ENCODE measurements at regions not wholly inside any gene's neighbourhood (a gene's known extent, or its start where the extent isn't known, plus 50 kb on each side); places are given as distances from the start of the nearest gene placed in this dataset.
"Not testable (repeated sequence)": the region's sequence is repeated elsewhere in the genome, so short reads cannot be mapped to it uniquely, and the experiment has no call there.

GRCh38 chr2:125797192-125797591 lies 858.8 kb upstream of the GYPC start:
- H3K4me3 ChIP-seq (replicated peaks in 1 of 4; ENCODE audit: control extremely low read depth in 1 of 4, insufficient read depth in 1 of 4, low read depth in 3 of 4, low read length in 4 of 4): no peak overlapping the region
- no peak for DNase-seq (ENCODE audit: low read depth in 2 of 2)
- no peak overlapping the region for H3K4me2 ChIP-seq (ENCODE audit: extremely low read depth, insufficient read depth, low read length)
- no peaks in the 10 kb centered on the region for H3K36me3 ChIP-seq (ENCODE audit: control insufficient read depth, insufficient read depth, low read length)
- H3K27ac ChIP-seq (ENCODE audit: insufficient read depth, low read length): no peak overlapping the region
- TF ChIP-seq EZH2 (IDR thresholded peaks at IDR 0.05; ENCODE audit: low read length, missing control alignments) (no peak), CTCF (conservative IDR thresholded peaks at IDR 0.05 in 1 of 2, IDR thresholded peaks at IDR 0.05 in 1 of 2; ENCODE audit: low read depth in 1 of 2, low read length in 2 of 2) (no peak)
- no peak overlapping the region for H2AFZ ChIP-seq (ENCODE audit: low read length)
- no peaks in the 10 kb centered on the region for H3K9me3 ChIP-seq (ENCODE audit: control insufficient read depth, insufficient read depth, low read depth, low read length)
- no peaks in the 10 kb centered on the region for H3K79me2 ChIP-seq (ENCODE audit: control insufficient read depth, insufficient read depth, low read length)
- no peaks in the 10 kb centered on the region for H4K20me1 ChIP-seq (ENCODE audit: control insufficient read depth, extremely low read depth, insufficient read depth, low read length)
- H3K4me1 ChIP-seq (ENCODE audit: control insufficient read depth, extremely low read depth, insufficient read depth, low read length): no peaks in the 10 kb centered on the region
- H3K9ac ChIP-seq (ENCODE audit: insufficient read depth, low read length): no peak overlapping the region
- no peaks in the 10 kb centered on the region for H3K27me3 ChIP-seq (ENCODE audit: control insufficient read depth, insufficient read depth, low read length)

GRCh38 chr2:125822746-125823145 lies 833.2 kb upstream of the GYPC start:
- Histone ChIP-seq H2AFZ (ENCODE audit: low read length) (no peak overlapping the region), H3K27ac (ENCODE audit: insufficient read depth, low read length) (no peak overlapping the region), H3K4me3 (replicated peaks in 1 of 4; ENCODE audit: control extremely low read depth in 1 of 4, insufficient read depth in 1 of 4, low read depth in 3 of 4, low read length in 4 of 4) (no peak overlapping the region), H3K4me2 (ENCODE audit: extremely low read depth, insufficient read depth, low read length) (no peak overlapping the region), H3K9me3 (ENCODE audit: control insufficient read depth, insufficient read depth, low read depth, low read length) (no peaks in the 10 kb centered on the region), H3K27me3 (ENCODE audit: control insufficient read depth, insufficient read depth, low read length) (no peaks in the 10 kb centered on the region), H3K79me2 (ENCODE audit: control insufficient read depth, insufficient read depth, low read length) (no peaks in the 10 kb centered on the region), H3K9ac (ENCODE audit: insufficient read depth, low read length) (no peak overlapping the region), H3K4me1 (ENCODE audit: control insufficient read depth, extremely low read depth, insufficient read depth, low read length) (no peaks in the 10 kb centered on the region), H4K20me1 (ENCODE audit: control insufficient read depth, extremely low read depth, insufficient read depth, low read length) (no peaks in the 10 kb centered on the region), H3K36me3 (ENCODE audit: control insufficient read depth, insufficient read depth, low read length) (no peaks in the 10 kb centered on the region)
- DNase-seq (ENCODE audit: low read depth in 2 of 2): no peak
- TF ChIP-seq CTCF (conservative IDR thresholded peaks at IDR 0.05 in 1 of 2, IDR thresholded peaks at IDR 0.05 in 1 of 2; ENCODE audit: low read depth in 1 of 2, low read length in 2 of 2): no peak
- TF ChIP-seq EZH2 (IDR thresholded peaks at IDR 0.05; ENCODE audit: low read length, missing control alignments): no peak

- not testable (repeated sequence) for H3K79me2 ChIP-seq (ENCODE audit: control insufficient read depth, insufficient read depth, low read length); H3K27me3 ChIP-seq (ENCODE audit: control insufficient read depth, insufficient read depth, low read length); H3K36me3 ChIP-seq (ENCODE audit: control insufficient read depth, insufficient read depth, low read length); H3K4me3 ChIP-seq (replicated peaks in 1 of 4; ENCODE audit: control extremely low read depth in 1 of 4, insufficient read depth in 1 of 4, low read depth in 3 of 4, low read length in 4 of 4); DNase-seq (ENCODE audit: low read depth in 2 of 2); H4K20me1 ChIP-seq (ENCODE audit: control insufficient read depth, extremely low read depth, insufficient read depth, low read length); H3K4me2 ChIP-seq (ENCODE audit: extremely low read depth, insufficient read depth, low read length); H2AFZ ChIP-seq (ENCODE audit: low read length); H3K27ac ChIP-seq (ENCODE audit: insufficient read depth, low read length); H3K9me3 ChIP-seq (ENCODE audit: control insufficient read depth, insufficient read depth, low read depth, low read length); H3K9ac ChIP-seq (ENCODE audit: insufficient read depth, low read length); H3K4me1 ChIP-seq (ENCODE audit: control insufficient read depth, extremely low read depth, insufficient read depth, low read length)
Measured at GRCh38 chr2:125825781-125826180, 830.2 kb upstream of the GYPC start.

- no peaks in the 10 kb centered on the region for H4K20me1 ChIP-seq (ENCODE audit: control insufficient read depth, extremely low read depth, insufficient read depth, low read length)
- H3K27ac ChIP-seq (ENCODE audit: insufficient read depth, low read length): no peak overlapping the region
- DNase-seq (ENCODE audit: low read depth in 2 of 2): no peak
- no peaks in the 10 kb centered on the region for H3K27me3 ChIP-seq (ENCODE audit: control insufficient read depth, insufficient read depth, low read length)
- H2AFZ ChIP-seq (ENCODE audit: low read length): no peak overlapping the region
- no peaks in the 10 kb centered on the region for H3K9me3 ChIP-seq (ENCODE audit: control insufficient read depth, insufficient read depth, low read depth, low read length)
- no peaks in the 10 kb centered on the region for H3K36me3 ChIP-seq (ENCODE audit: control insufficient read depth, insufficient read depth, low read length)
- no peaks in the 10 kb centered on the region for H3K4me1 ChIP-seq (ENCODE audit: control insufficient read depth, extremely low read depth, insufficient read depth, low read length)
- H3K9ac ChIP-seq (ENCODE audit: insufficient read depth, low read length): no peak overlapping the region
- H3K79me2 ChIP-seq (ENCODE audit: control insufficient read depth, insufficient read depth, low read length): no peaks in the 10 kb centered on the region
- H3K4me2 ChIP-seq (ENCODE audit: extremely low read depth, insufficient read depth, low read length): no peak overlapping the region
- TF ChIP-seq EZH2 (IDR thresholded peaks at IDR 0.05; ENCODE audit: low read length, missing control alignments) (no peak), CTCF (conservative IDR thresholded peaks at IDR 0.05 in 1 of 2, IDR thresholded peaks at IDR 0.05 in 1 of 2; ENCODE audit: low read depth in 1 of 2, low read length in 2 of 2) (no peak)
- H3K4me3 ChIP-seq (replicated peaks in 1 of 4; ENCODE audit: control extremely low read depth in 1 of 4, insufficient read depth in 1 of 4, low read depth in 3 of 4, low read length in 4 of 4): no peak overlapping the region
Measured at GRCh38 chr2:125837128-125837527, 818.8 kb upstream of the GYPC start.

Data from fibroblast of lung (primary cell).